Thyroid gland (tissue), 4 donors: ENCODE measurements at regions not wholly inside any gene's neighbourhood (a gene's known extent, or its start where the extent isn't known, plus 50 kb on each side); places are given as distances from the start of the nearest gene placed in this dataset.

Source experiments
- DNase-seq, 2 donors: peaks; one replicate each; pipeline ENCODE4 v3.0.0-alpha.2; 2019
- H3K27ac ChIP-seq, 3 donors: fragments of 200-600 bp; sonication (generic); 1 replicate in 2 of 3; 2 replicates in 1 of 3; pipeline ENCODE4 v1.5.1; 2016 to 2019; ENCODE audit warnings: mild to moderate bottlenecking in 1 of 3, moderate library complexity in 1 of 3
- H3K27me3 ChIP-seq: fragments of 200-600 bp; sonication (generic); one replicate; pipeline ENCODE4 v1.5.1; 2019
- H3K36me3 ChIP-seq, 2 donors: fragments of 200-600 bp; sonication (generic); one replicate each; pipeline ENCODE4 v1.5.1; 2016 to 2019
- H3K4me1 ChIP-seq, 2 donors: fragments of 200-600 bp; sonication (generic); one replicate each; pipeline ENCODE4 v1.5.1; 2017 to 2019
- H3K4me3 ChIP-seq, 3 donors: fragments of 200-600 bp; sonication (generic); replicated peaks in 1 of 3; 1 replicate in 2 of 3; 2 replicates in 1 of 3; pipeline ENCODE4 v1.5.1; 2016; ENCODE audit warnings: mild to moderate bottlenecking in 1 of 3
- H3K9me3 ChIP-seq: fragments of 200-600 bp; sonication (generic); one replicate; pipeline ENCODE4 v1.5.1; 2017
- CTCF ChIP-seq, 6 experiments: fragments of 200-600 bp in 3 of 6; fragments of 450-650 bp in 3 of 6; sonication (generic) in 3 of 6; IDR thresholded peaks; one replicate each; pipeline ENCODE4 v1.5.1; 2016 to 2019; ENCODE audit warnings: antibody characterized with exemption in 6 of 6, mild to moderate bottlenecking in 2 of 6, inconsistent platforms in 1 of 6, moderate library complexity in 1 of 6
- POLR2A ChIP-seq, 2 donors: fragments of 450-650 bp; IDR thresholded peaks; one replicate each; pipeline ENCODE4 v1.6.1; 2017; ENCODE audit warnings: antibody characterized with exemption in 2 of 2, mild to moderate bottlenecking in 2 of 2, moderate library complexity in 1 of 2
- WGBS, 2 donors: methylation state at CpG; one replicate each; pipeline ENCODE4 v1.1.5; 2017; 5-methylcytosine and 5-hydroxymethylcytosine counted together
- intact Hi-C: fragments of 100-400 bp; cut with DNase I; formaldehyde crosslinking; loops from one replicate; pipeline ENCODE4 v1.15.1; 2023

GRCh38 chr2:104023306-104023705 lies 830.6 kb upstream of the POU3F3 start:
- Histone ChIP-seq H3K27me3 (no peaks in the 10 kb centered on the region), H3K4me1 (no peaks in the 10 kb centered on the region), H3K9me3 (no peaks in the 10 kb centered on the region), H3K27ac (no peak overlapping the region), H3K36me3 (no peaks in the 10 kb centered on the region), H3K4me3 (no peak overlapping the region)
- TF ChIP-seq CTCF (IDR thresholded peaks at IDR 0.05) (no peak), POLR2A (IDR thresholded peaks at IDR 0.05) (no peak)
- intact Hi-C loops = no loop called here
- WGBS, 2 donors = 87 to 92% methylated on average over 2 of the region's 2 CpGs
- no peak for DNase-seq

GRCh38 chr2:104023765-104024164 lies 830.1 kb upstream of the POU3F3 start:
- intact Hi-C loops = no loop called here
- no peaks in the 10 kb centered on the region for H3K4me1 ChIP-seq
- no peaks in the 10 kb centered on the region for H3K27me3 ChIP-seq
- no peaks in the 10 kb centered on the region for H3K36me3 ChIP-seq
- H3K4me3 ChIP-seq = no peak overlapping the region
- DNase-seq = no peak
- H3K27ac ChIP-seq = no peak overlapping the region
- 67 to 68% methylated on average over 8 of the region's 8 CpGs for WGBS, 2 donors
- H3K9me3 ChIP-seq = no peaks in the 10 kb centered on the region
- TF ChIP-seq POLR2A (IDR thresholded peaks at IDR 0.05) = no peak
- no peak for TF ChIP-seq CTCF (IDR thresholded peaks at IDR 0.05)

GRCh38 chr2:104025295-104025694 lies 828.6 kb upstream of the POU3F3 start:
- Histone ChIP-seq H3K27me3 (no peaks in the 10 kb centered on the region), H3K4me3 (no peak overlapping the region), H3K4me1 (no peaks in the 10 kb centered on the region), H3K36me3 (no peaks in the 10 kb centered on the region), H3K27ac (no peak overlapping the region), H3K9me3 (no peaks in the 10 kb centered on the region)
- DNase-seq = no peak
- TF ChIP-seq POLR2A (IDR thresholded peaks at IDR 0.05) = no peak
- TF ChIP-seq CTCF (IDR thresholded peaks at IDR 0.05) = no peak
- 81 to 82% methylated on average over 1 of the region's 1 CpG for WGBS, 2 donors
- intact Hi-C loops = no loop called here

GRCh38 chr2:104026725-104027124 lies 827.2 kb upstream of the POU3F3 start:
- Histone ChIP-seq H3K9me3 (no peaks in the 10 kb centered on the region), H3K4me1 (no peaks in the 10 kb centered on the region), H3K27ac (no peak overlapping the region), H3K36me3 (no peaks in the 10 kb centered on the region), H3K27me3 (no peaks in the 10 kb centered on the region), H3K4me3 (no peak overlapping the region)
- no peak for DNase-seq
- TF ChIP-seq POLR2A (IDR thresholded peaks at IDR 0.05) (no peak), CTCF (IDR thresholded peaks at IDR 0.05) (no peak)
- 90 to 93% methylated on average over 13 of the region's 13 CpGs for WGBS, 2 donors
- intact Hi-C loops = no loop called here

GRCh38 chr2:104027321-104027720 lies 826.6 kb upstream of the POU3F3 start:
- DNase-seq = no peak
- intact Hi-C loops = no loop called here
- Histone ChIP-seq H3K36me3 (no peaks in the 10 kb centered on the region), H3K27ac (no peak overlapping the region), H3K27me3 (no peaks in the 10 kb centered on the region), H3K9me3 (no peaks in the 10 kb centered on the region), H3K4me3 (no peak overlapping the region), H3K4me1 (no peaks in the 10 kb centered on the region)
- WGBS, 2 donors = 96 to 98% methylated on average over 2 of the region's 2 CpGs
- no peak for TF ChIP-seq CTCF (IDR thresholded peaks at IDR 0.05)
- no peak for TF ChIP-seq POLR2A (IDR thresholded peaks at IDR 0.05)
